H54 (cell line): ENCODE measurements at regions not wholly inside any gene's neighbourhood (a gene's known extent, or its start where the extent isn't known, plus 50 kb on each side); places are given as distances from the start of the nearest gene placed in this dataset.
"Not testable (repeated sequence)": the region's sequence is repeated elsewhere in the genome, so short reads cannot be mapped to it uniquely, and the experiment has no call there.

ENCODE experiments used
- DNase-seq: peaks from one replicate; pipeline ENCODE4 v3.0.0; 2011; ENCODE audit warnings: low spot score, mixed read lengths; ENCODE audit not compliant: insufficient read length
- FAIRE-seq: peaks from 3 replicates; lab custom pipeline; 2011; peaks lifted over from hg19 to GRCh38; lab: Jason Lieb, UNC
- POLR2A ChIP-seq: IDR thresholded peaks from 2 replicates; pipeline ENCODE4 v1.6.1; 2011; ENCODE audit warnings: low read depth, mild to moderate bottlenecking, low read length

DNA sequence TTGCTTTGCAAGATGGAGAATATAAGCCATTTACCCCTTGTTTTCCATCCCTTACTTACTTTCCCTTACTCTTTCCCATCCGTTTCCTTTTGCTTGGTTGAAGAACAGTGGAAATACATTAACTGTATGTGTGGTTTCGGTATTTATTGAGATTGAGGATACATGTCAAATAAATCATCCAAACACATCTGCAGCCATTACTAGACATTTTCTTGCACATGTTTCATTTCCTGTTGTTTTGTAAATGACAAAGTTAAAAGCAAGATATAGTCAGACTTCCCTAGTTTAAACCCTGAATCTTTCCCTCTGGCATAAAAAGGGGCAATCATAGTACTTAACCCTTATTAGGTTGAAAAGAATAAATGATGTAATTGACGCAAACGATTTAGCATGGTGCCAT is 82.1 kb upstream of the BCHE start:
- DNase-seq (no peak), FAIRE-seq (peak; percentile 15)
- no peak for TF ChIP-seq POLR2A

DNA sequence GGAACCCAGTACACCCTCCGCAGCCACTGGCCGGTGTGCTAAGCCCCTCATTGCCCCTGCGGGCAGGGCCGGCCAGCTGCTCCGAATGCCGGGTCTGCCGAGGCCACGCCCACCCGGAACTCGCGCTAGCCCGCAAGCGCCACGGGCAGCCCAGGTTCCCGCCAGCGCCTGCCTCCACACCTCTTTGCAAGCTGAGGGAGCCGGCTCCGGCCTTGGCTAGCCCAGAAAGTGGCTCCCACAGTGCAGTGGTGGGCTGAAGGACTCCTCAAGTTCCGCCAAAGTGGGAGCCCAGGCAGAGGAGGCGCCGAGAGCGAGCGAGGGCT is 81.4 kb upstream of the BCHE start:
- no peak for FAIRE-seq
- no peak for DNase-seq
- no peak for TF ChIP-seq POLR2A

DNA sequence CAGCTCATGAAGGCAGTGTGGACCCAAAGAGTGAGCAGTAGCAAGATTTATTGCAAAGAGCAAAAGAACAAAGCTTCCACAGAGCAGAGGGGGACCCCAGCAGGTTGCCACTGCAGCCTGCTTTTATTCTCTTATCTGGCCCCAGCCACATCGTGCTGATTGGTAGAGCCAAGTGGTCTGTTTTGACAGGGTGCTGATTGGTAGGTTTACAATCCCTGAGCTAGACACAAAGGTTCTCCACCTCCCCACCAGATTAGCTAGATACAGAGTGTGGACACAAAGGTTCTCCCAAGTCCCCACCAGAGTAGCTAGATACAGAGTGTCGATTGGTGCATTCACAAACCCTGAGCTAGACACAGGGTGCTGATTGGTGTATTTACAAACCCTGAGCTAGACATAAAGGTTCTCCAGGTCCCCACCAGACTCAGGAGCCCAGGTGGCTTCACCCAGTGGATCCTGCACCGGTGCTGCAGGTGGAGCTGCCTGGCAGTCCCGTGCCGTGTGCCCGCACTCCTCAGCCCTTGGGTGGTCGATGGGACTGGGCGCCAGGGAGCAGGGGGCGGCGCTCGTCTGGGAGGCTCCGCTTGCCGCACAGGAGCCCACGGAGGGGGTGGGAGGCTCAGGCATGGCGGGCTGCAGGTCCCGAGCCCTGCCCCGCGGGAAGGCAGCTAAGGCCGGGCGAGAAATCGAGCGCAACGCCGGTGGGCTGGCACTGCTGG is 80.9 kb upstream of the BCHE start:
- not testable (repeated sequence) for DNase-seq, FAIRE-seq

DNA sequence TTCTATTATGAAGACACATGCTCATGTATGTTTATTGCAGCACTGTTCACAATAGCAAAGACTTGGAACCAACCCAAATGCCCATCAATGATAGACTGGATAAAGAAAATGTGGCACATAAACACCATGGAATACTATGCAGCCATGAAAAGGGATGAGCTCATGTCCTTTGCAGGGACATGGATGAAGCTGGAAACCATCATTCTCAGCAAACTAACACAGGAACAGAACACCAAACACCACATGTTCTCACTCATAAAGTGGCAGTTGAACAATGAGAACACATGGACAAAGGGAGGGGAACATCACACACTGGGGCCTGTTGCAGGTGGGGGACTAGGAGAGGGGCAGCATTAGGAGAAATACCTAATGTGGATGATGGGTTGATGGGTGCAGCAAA is 77.9 kb upstream of the BCHE start:
- DNase-seq, FAIRE-seq: not testable (repeated sequence)

DNA sequence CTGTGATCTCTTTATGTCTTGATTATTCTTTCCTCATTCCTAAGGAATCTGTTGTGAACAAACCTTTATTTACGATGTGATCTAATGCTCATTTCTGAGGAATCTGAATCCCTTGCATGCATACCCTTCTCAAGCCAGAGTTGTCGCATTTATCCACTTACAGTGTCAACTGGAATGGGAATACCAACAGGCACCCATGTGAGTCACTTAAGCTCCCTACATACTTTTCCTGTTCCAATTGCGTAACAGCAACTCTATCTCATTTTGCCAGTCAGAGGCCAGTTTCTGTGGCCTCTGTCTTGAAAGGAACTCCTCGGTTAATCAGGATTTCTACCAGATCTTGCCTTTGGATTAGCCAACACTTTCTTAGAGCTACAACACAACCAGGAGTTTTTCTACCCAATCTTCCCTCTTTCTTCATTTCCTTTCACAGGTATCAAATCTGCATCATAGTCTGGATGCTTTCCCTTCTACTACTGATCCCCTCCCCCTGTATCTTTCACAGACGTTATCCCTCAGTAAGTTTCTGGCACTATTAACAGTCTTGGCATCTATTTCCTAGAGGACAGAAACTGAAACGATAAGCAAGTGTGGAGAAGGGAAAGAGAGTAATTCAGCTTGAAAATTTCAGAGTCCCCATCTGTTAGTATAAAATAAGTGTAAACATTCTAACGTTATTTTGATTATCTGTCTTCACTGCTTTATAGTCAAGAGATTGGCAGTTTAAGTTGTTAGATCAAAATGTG is 66.8 kb upstream of the BCHE start:
- no peak for TF ChIP-seq POLR2A
- DNase-seq (no peak), FAIRE-seq (peak; percentile 76)

DNA sequence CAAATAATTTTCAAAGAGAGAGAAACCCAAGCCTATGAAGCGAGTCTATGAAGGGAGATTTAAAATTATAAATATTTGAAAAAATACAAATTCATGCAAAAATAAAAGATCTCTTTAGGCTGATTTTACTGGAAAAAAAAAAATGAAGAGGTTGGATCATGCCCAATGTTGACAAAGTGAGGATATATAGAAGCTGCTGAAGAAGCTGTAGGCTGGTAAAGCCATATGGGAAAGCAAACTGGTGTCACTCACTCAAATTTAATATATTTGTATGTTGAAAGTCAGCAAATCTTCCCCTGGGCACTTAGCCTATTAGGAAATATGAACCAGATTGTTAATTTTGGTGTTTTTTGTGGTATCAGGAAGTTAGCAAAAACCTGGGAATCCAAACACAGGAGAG is 61.8 kb upstream of the BCHE start:
- TF ChIP-seq POLR2A, result no peak
- no peak for DNase-seq
- no peak for FAIRE-seq

DNA sequence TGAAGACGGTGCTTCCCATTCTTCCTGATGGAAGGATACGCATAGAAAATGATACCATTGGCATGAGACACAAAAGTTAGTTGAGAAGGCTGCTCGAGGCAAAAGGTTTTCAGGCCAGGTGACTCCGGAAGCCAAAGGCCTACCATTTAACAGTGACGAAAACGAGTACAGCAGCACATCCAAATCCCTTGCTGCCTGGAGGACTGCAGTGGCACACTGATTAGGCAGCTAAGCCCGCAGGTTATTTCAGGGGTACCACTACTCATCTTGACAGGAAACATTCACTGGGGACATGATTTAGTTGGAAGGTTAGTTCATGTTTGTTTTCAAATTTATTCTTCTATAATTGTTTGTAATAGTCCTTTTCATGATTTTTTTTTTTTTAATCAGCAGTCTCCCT is 59.9 kb upstream of the BCHE start:
- FAIRE-seq (no peak), DNase-seq (no peak)
- TF ChIP-seq POLR2A, result no peak

DNA sequence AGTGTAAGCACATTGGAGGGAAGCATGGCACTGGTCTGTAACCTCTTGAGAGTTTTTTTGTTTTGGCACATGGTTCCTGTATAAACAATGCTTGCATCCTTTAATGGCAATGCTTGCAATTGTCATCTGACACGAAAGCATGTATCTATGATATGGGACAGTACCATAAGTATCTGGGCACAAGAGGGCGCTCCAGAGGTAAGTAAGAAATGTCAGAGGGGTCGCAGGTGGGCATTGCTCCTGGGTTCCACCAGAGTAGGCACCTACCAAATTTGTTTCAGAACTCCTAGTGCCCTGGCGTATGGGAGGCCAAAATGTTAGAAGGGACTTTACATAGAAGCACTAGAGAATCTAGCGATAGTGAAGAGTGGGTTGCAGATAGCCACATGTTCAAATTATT is 58.7 kb upstream of the BCHE start:
- no peak for DNase-seq
- FAIRE-seq, result peak; percentile 60
- TF ChIP-seq POLR2A, result no peak

DNA sequence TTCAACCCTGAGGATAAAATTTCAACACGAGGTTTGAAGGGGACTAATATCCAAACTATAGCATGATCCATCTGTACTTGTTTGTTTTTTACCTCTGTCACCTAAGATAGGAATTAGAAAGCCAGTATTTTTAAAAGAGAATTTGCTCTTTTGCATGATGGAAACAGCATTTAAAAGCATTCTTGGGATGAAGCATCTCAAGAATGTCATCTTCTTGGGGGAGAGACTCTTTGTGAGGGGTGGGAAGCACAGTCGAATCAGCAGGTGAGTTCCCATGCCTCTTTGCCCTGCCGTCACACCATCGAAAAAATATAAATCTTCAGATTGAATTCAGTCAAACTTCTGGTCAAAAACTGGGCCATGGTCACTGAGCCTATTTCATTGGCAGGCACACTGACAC is 55.3 kb upstream of the BCHE start:
- no peak for TF ChIP-seq POLR2A
- DNase-seq (no peak), FAIRE-seq (no peak)
